Type B pancreatic cell (in vitro differentiated cells): ENCODE measurements at regions not wholly inside any gene's neighbourhood (a gene's known extent, or its start where the extent isn't known, plus 50 kb on each side); places are given as distances from the start of the nearest gene placed in this dataset.

Experiments
- DNase-seq: peaks from one replicate; pipeline ENCODE4 v3.0.0; 2021; ENCODE audit warnings: mixed read lengths; ENCODE audit not compliant: unreplicated experiment; ENCODE audit errors: extremely low spot score
- H3K27ac Mint-ChIP-seq: 2 replicates; pipeline ENCODE4 v1.8.0; 2021; ENCODE audit warnings: mild to moderate bottlenecking, mixed read lengths
- H3K27me3 Mint-ChIP-seq: 2 replicates; pipeline ENCODE4 v1.8.0; 2021; ENCODE audit warnings: mixed read lengths
- H3K36me3 Mint-ChIP-seq: 2 replicates; pipeline ENCODE4 v1.8.0; 2021; ENCODE audit warnings: mixed read lengths
- H3K4me1 Mint-ChIP-seq: one replicate; pipeline ENCODE4 v1.8.0; 2021; ENCODE audit warnings: mixed read lengths; ENCODE audit not compliant: unreplicated experiment
- H3K4me3 Mint-ChIP-seq: 2 replicates; pipeline ENCODE4 v1.8.0; 2021; ENCODE audit warnings: mild to moderate bottlenecking, mixed read lengths
- H3K9me3 Mint-ChIP-seq: 2 replicates; pipeline ENCODE4 v1.8.0; 2021; ENCODE audit warnings: mixed read lengths
- CTCF ChIP-seq: fragments of 200-600 bp; sonication (generic); conservative IDR thresholded peaks from 2 replicates; pipeline ENCODE4 v1.5.0; 2021; ENCODE audit warnings: antibody characterized with exemption, mild to moderate bottlenecking

- no peak for DNase-seq
- Mint-ChIP-seq H3K36me3 (no peaks in the 10 kb centered on the region), H3K27me3 (peaks cover 28% of the 10 kb centered on the region), H3K9me3 (no peaks in the 10 kb centered on the region), H3K4me3 (no peak overlapping the region), H3K27ac (no peak overlapping the region), H3K4me1 (no peaks in the 10 kb centered on the region)
- no peak for TF ChIP-seq CTCF
These were observed 262.0 kb upstream of the CDH4 start for GRCh38 chr20:60990061-60990460.

- Mint-ChIP-seq H3K36me3 (no peaks in the 10 kb centered on the region), H3K4me3 (no peak overlapping the region), H3K27ac (no peak overlapping the region), H3K4me1 (no peaks in the 10 kb centered on the region), H3K27me3 (peaks cover 25% of the 10 kb centered on the region), H3K9me3 (no peaks in the 10 kb centered on the region)
- no peak for TF ChIP-seq CTCF
- DNase-seq, result no peak
These were observed 261.4 kb upstream of the CDH4 start for GRCh38 chr20:60990643-60991042.

- Mint-ChIP-seq H3K4me1 (no peaks in the 10 kb centered on the region), H3K4me3 (no peak overlapping the region), H3K27ac (no peak overlapping the region), H3K27me3 (peaks cover 40% of the 10 kb centered on the region), H3K9me3 (no peaks in the 10 kb centered on the region), H3K36me3 (no peaks in the 10 kb centered on the region)
- DNase-seq, result no peak
- peak; percentile 60 for TF ChIP-seq CTCF
These were observed 258.5 kb upstream of the CDH4 start for GRCh38 chr20:60993433-60994044.

- TF ChIP-seq CTCF, result no peak
- no peak overlapping the region for H3K27ac Mint-ChIP-seq
- H3K36me3 Mint-ChIP-seq, result no peaks in the 10 kb centered on the region
- no peak for DNase-seq
- H3K4me1 Mint-ChIP-seq, result no peaks in the 10 kb centered on the region
- H3K4me3 Mint-ChIP-seq, result no peak overlapping the region
- peaks cover 48% of the 10 kb centered on the region for H3K27me3 Mint-ChIP-seq
- H3K9me3 Mint-ChIP-seq, result no peaks in the 10 kb centered on the region
These were observed 252.8 kb upstream of the CDH4 start for GRCh38 chr20:60999250-60999649.

GRCh38 chr20:61002090-61002489 lies 250.0 kb upstream of the CDH4 start:
- Mint-ChIP-seq H3K27me3 (peaks cover 47% of the 10 kb centered on the region), H3K9me3 (no peaks in the 10 kb centered on the region), H3K4me1 (no peaks in the 10 kb centered on the region), H3K36me3 (no peaks in the 10 kb centered on the region), H3K4me3 (no peak overlapping the region), H3K27ac (no peak overlapping the region)
- DNase-seq, result no peak
- no peak for TF ChIP-seq CTCF

- Mint-ChIP-seq H3K36me3 (no peaks in the 10 kb centered on the region), H3K4me1 (no peaks in the 10 kb centered on the region), H3K27ac (peak overlapping the region; percentile 88), H3K27me3 (peaks cover 10% of the 10 kb centered on the region), H3K4me3 (peak overlapping the region; percentile 32), H3K9me3 (no peaks in the 10 kb centered on the region)
- TF ChIP-seq CTCF, result no peak
- no peak for DNase-seq
These were observed 237.6 kb upstream of the CDH4 start for GRCh38 chr20:61014491-61014890.
